SW 1271 (cell line): ENCODE measurements at regions not wholly inside any gene's neighbourhood (a gene's known extent, or its start where the extent isn't known, plus 50 kb on each side); places are given as distances from the start of the nearest gene placed in this dataset.
A peak's percentile ranks its signal among the peaks of the same experiment; 100 is the strongest.
"Not testable (repeated sequence)": the region's sequence is repeated elsewhere in the genome, so short reads cannot be mapped to it uniquely, and the experiment has no call there.

Experiments used
- DNase-seq, 2 experiments: peaks; one replicate each; lab custom pipeline; 2025; lab: John Stamatoyannopoulos, UW

DNA sequence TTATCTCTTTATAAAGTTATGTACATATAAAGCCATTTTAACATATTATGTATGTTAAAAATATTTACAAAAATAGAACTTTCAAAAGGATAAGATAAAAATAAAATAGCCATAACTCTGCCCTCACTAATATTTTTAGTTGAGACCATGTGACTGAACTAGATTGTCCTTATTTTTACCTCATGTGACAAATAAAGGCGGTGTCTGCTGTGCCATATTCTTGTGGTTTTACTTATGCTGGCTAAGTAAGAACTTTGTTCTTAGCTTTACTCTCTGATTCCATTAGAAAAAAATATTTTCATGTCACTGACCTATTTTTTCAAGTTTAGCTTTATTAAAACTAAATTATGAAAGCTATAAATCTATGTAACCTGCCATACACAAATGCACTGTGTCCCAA, 135.6 kb upstream of the TSC22D1 start:
- DNase-seq: no peak

DNA sequence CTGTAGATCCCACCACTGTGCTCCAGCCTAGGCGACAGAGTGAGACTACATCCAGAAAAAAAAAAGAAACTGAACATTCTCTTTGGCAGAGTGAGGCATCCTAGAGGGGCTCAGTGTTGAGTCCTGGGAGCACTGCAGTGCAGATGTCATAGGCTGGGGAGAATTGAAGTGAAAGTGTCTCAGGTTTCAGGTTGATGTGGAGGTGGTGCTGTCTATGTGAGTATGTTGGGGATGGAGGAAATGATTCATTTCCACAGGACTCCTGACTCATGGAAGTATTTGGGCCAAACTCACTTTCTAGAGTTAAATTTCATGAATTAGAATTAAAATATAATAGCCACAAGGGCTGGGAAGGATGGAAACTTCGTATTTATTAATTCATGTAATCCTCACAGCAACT, 134.4 kb upstream of the TSC22D1 start:
- DNase-seq: peak; percentile 83 to 94

- DNase-seq: not testable (repeated sequence)
These were observed 128.7 kb upstream of the TSC22D1 start for GRCh38 chr13:44704811-44705210.

DNA sequence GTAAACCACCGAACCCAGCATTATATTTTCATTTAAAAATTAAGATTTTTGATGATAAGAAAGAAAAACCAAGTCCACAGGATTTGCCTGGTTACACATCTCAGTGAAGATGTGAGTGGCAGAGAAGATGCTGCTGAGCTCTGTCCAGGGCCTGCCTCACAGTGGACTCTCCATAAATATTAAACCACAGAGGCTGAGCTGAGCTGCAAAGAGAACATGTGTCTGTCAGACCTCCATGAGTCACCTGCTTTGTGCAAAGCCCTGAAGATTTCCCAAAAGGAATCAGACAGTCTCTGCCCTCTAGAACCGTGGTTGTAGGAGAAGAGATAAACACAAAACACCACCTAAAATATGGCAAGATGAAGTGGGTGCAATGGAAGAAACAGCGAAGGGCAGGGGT, 127.2 kb upstream of the TSC22D1 start:
- no peak for DNase-seq

GRCh38 chr13:44698066-44698465, 121.9 kb upstream of the TSC22D1 start:
- DNase-seq: no peak

GRCh38 chr13:44697058-44697457, 120.9 kb upstream of the TSC22D1 start:
- no peak for DNase-seq

- no peak for DNase-seq
These were observed 119.4 kb upstream of the TSC22D1 start for GRCh38 chr13:44695520-44695919.

GRCh38 chr13:44694842-44695241, 118.7 kb upstream of the TSC22D1 start:
- DNase-seq: no peak

GRCh38 chr13:44694291-44694690, 118.2 kb upstream of the TSC22D1 start:
- no peak for DNase-seq

GRCh38 chr13:44693156-44693764, 117.1 kb upstream of the TSC22D1 start:
- no peak for DNase-seq

- no peak for DNase-seq
These were observed 116.1 kb upstream of the TSC22D1 start for GRCh38 chr13:44692173-44692713.

DNA sequence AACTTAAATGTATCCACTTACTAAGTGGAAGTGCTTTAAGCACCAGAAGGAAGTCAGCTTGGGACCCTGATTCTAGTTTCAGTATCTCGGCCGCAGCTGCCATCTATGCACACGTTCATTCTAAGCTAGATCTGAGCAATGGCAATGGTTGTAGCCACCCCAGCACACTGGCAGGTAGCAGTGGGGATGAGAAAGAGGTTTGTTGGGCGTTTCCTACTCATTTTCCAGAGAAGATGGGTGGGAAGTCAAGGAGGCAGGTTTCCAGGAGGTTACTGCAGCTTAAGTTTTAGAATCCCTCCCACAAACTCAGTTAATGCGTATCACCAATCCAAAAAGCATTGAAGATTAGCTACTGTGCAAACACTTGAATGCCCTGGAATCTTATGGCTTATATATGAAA, 114.2 kb upstream of the TSC22D1 start:
- no peak for DNase-seq

DNA sequence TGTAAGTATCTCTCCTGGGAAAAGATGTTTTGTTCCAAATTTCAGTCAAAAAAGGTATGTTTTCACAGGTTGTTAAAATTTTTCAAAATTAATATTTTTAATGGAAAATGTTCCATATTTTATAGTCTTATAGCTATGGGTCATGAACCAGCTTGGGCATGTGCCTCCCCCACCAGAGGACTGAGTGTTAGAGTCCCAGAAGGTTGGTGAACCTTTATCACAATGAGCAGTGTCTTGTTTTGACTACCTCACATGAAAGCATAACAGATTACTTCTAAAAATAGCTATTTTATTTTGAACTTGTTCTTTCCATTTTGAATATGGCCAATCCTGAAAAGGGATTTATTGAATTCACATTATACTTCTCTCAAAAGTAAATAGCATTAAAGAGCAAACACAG, 112.5 kb upstream of the TSC22D1 start:
- DNase-seq: no peak

DNA sequence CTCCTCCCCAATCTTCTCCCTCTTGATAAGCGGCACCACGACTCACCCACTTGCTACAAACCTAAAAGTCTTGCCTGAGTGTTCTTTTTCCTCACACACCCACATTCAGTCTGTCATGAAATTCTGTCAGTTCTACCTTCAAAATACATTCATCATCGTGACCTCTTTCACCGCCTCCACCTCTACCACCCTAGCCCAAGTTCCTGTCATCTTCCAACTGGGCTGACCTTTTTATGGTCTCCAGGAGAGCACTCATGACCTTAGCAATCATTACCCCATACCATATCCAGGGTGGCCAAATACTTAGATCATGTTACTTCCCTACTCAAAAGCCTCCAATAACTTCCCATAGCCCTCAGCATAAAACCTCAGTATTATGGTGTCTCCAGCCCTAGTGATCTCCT, 110.4 kb upstream of the TSC22D1 start:
- DNase-seq: no peak

GRCh38 chr13:44685641-44686040, 109.5 kb upstream of the TSC22D1 start:
- DNase-seq: no peak

GRCh38 chr13:44682416-44682815, 106.3 kb upstream of the TSC22D1 start:
- not testable (repeated sequence) for DNase-seq

DNA sequence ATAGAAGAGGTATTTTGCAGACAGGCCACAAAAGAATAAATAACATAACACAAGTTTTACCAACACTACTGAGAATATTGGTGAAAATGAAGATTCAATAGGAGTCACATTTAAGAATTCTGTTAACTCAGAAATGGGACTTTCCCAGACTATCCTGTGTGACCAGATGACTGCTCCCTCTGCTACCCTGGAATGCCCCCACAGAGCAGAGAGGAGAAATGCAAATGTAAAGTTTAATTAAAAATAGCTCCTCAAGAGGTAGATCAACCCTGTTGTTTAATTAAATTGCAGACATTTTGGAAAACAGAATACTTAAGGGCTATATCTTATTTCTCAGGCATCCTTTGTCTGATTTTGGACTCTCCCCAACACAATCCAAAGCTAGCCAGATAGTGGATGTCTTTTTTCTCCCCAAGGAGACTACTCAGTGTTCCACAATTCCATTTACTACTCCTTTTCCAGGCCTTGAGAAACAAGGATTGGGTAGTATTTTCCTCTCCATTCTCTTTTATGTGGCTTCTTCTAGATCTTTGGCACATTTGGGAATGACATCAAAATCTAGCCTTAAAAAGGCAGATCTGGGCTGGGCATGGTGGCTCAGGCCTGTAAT, 104.7 kb upstream of the TSC22D1 start:
- no peak for DNase-seq

- no peak for DNase-seq
These were observed 103.5 kb upstream of the TSC22D1 start for GRCh38 chr13:44679597-44679996.

- DNase-seq: no peak
These were observed 102.1 kb upstream of the TSC22D1 start for GRCh38 chr13:44678197-44678596.

GRCh38 chr13:44676534-44676933, 100.4 kb upstream of the TSC22D1 start:
- DNase-seq: no peak

DNA sequence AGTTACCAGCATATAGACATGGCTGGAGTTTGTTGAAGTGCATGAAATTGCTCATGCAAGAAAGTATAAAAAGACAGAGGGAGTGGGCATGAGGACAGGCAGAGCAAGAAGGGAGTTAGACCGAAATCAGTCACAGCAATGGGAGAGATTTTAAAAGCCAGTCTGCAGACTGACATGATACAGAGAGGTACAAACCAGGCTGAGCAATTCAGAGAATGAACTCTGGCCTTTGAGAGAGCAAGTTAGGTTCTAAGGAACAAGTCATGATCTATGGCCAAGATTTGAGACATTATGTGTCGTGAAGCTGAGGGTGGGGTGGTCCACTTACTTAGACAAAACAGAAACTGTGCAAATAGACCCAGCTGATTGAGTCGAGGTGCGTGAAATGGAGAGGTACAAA, 93.4 kb upstream of the TSC22D1 start:
- DNase-seq: no peak

- no peak for DNase-seq
These were observed 92.6 kb upstream of the TSC22D1 start for GRCh38 chr13:44668688-44669087.

GRCh38 chr13:44667943-44668342, 91.8 kb upstream of the TSC22D1 start:
- no peak for DNase-seq

DNA sequence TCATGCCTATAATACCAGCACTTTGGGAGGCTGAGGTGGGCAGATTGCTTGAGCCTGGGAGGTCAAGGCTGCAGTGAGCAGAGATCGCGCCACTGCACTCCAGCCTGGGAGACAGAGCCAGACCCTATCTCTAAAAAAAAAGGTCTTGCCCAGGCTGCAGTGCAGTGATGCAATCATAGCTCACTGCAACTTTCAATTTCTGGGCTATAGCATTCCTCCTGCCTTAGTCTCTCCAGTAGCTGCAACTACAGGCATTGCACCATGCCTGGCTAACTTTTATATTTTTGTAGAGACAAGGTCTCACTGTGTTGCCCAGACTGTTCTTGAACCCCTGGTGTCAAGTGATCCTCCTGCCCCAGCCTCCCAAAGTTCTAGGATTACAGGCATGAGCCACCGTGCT, 90.4 kb upstream of the TSC22D1 start:
- not testable (repeated sequence) for DNase-seq
